ENCODE measurements at regions not wholly inside any gene's neighbourhood (a gene's known extent, or its start where the extent isn't known, plus 50 kb on each side); places are given as distances from the start of the nearest gene placed in this dataset.

GRCh38 chr13:112186091-112186490 lies 119.1 kb downstream of the SOX1 start:
- Histone ChIP-seq H3K9me3 (no peaks in the 10 kb centered on the region), H3K36me3 (ENCODE audit: low read depth, missing control alignments) (no peaks in the 10 kb centered on the region), H3K4me3 (no peak overlapping the region), H3K27me3 (no peaks in the 10 kb centered on the region), H3K27ac (no peak overlapping the region), H3K4me1 (no peaks in the 10 kb centered on the region)
- intact Hi-C loops (cut with DNase I; ENCODE audit: low total_unique reads), result no loop called here
- TF ChIP-seq CTCF (IDR thresholded peaks at IDR 0.05) (no peak), POLR2A (IDR thresholded peaks at IDR 0.05) (no peak)
- no peak for DNase-seq
- WGBS, 2 donors, result 81 to 96% methylated on average over 2 to 6 of the region's 6 CpGs

GRCh38 chr13:112187527-112188297 lies 120.8 kb downstream of the SOX1 start:
- no peaks in the 10 kb centered on the region for H3K27me3 ChIP-seq
- TF ChIP-seq POLR2A (IDR thresholded peaks at IDR 0.05) (no peak), CTCF (IDR thresholded peaks at IDR 0.05) (no peak)
- intact Hi-C loops (cut with DNase I; ENCODE audit: low total_unique reads), result no loop called here
- H3K4me3 ChIP-seq, result no peak overlapping the region
- WGBS, 2 donors, result 92 to 93% methylated on average over 8 to 18 of the region's 18 CpGs
- H3K4me1 ChIP-seq, result no peaks in the 10 kb centered on the region
- no peak for DNase-seq
- H3K9me3 ChIP-seq, result no peaks in the 10 kb centered on the region
- H3K36me3 ChIP-seq (ENCODE audit: low read depth, missing control alignments), result no peaks in the 10 kb centered on the region
- no peak overlapping the region for H3K27ac ChIP-seq

DNA sequence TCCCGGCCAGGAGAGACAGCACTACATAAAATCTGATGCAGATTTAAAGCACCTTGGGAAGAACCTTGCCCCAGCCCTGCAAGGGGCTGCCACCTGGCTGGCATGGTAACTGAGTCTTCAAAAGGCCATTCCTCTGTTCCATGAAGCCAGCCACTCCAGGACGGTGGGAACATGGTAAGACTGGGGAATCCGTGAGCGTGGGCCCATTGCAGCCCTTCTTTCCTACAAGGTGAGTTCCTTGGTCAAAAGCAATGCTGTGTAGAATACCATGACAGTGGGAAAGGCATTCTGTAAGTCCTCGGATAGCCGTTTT lies 121.3 kb downstream of the SOX1 start:
- no peaks in the 10 kb centered on the region for H3K9me3 ChIP-seq
- 91 to 92% methylated on average over 6 of the region's 6 CpGs for WGBS, 2 donors

DNA sequence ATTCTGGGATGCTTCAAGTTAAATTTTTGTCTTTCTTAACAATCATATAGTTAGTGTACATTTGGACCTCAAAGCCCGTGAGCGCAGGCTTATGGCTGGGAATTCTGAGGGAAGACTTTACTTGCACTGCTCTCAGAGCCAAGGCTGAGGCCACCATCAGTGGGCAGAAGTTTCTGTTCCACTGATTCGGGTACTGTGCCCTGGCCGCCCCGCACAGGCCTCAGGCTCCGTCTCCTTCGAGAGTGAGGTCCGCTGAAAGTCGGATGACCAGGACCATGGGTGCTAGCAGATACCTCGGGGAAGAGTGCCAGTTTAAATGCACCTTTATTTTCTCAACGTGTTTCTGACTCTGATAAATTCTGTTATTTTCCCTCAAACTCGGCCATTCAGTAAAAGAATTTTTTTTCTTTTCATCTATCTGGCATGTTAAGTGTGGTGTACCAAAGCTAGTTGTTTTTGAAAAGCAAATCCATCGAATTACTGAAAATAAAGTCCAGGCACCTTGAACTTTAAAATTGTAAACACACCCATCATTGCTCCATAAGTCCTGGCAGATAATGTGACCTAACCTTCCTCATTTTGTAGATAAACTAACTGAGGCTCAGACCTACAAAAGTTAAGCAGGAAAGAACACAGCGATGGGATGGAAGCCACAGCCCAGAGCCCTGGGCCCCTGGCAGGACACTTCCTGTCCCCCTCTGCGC lies 126.7 kb downstream of the SOX1 start:
- Histone ChIP-seq H3K27me3 (no peaks in the 10 kb centered on the region), H3K36me3 (ENCODE audit: low read depth, missing control alignments) (no peaks in the 10 kb centered on the region), H3K4me3 (peak overlapping the region in 1 of 2 donors; percentile 43), H3K9me3 (no peaks in the 10 kb centered on the region), H3K27ac (no peak overlapping the region), H3K4me1 (no peaks in the 10 kb centered on the region)
- 70 to 80% methylated on average over 14 to 15 of the region's 15 CpGs for WGBS, 2 donors
- TF ChIP-seq POLR2A (IDR thresholded peaks at IDR 0.05), result no peak
- TF ChIP-seq CTCF (IDR thresholded peaks at IDR 0.05), result no peak
- DNase-seq, result no peak
- intact Hi-C loops (cut with DNase I; ENCODE audit: low total_unique reads), result no loop called here

More for the DNA sequence above, 121.3 kb downstream of the SOX1 start:
- no peak for DNase-seq
- H3K4me3 ChIP-seq, result no peak overlapping the region
- H3K27me3 ChIP-seq, result no peaks in the 10 kb centered on the region
- no peaks in the 10 kb centered on the region for H3K4me1 ChIP-seq
- no peaks in the 10 kb centered on the region for H3K36me3 ChIP-seq (ENCODE audit: low read depth, missing control alignments)
- TF ChIP-seq POLR2A (IDR thresholded peaks at IDR 0.05), result no peak
- no peak for TF ChIP-seq CTCF (IDR thresholded peaks at IDR 0.05)
- intact Hi-C loops (cut with DNase I; ENCODE audit: low total_unique reads), result no loop called here
- no peak overlapping the region for H3K27ac ChIP-seq

Data from testis (tissue), 2 donors.